SU-DHL-6 (cell line): ENCODE measurements at regions not wholly inside any gene's neighbourhood (a gene's known extent, or its start where the extent isn't known, plus 50 kb on each side); places are given as distances from the start of the nearest gene placed in this dataset.

ENCODE experiments used
- H2AFZ ChIP-seq: fragments of 200-600 bp; sonication (generic); 2 replicates; pipeline ENCODE4 v1.6.1; 2014; ENCODE audit warnings: low read depth, mild to moderate bottlenecking, moderate library complexity, mixed read lengths, antibody characterized with exemption, low read length; ENCODE audit not compliant: severe bottlenecking
- H3F3A ChIP-seq: fragments of 200-600 bp; shearing (Covaris generic); 2 replicates; pipeline ENCODE4 v1.6.0; 2016; ENCODE audit warnings: antibody characterized with exemption, mild to moderate bottlenecking; ENCODE audit not compliant: insufficient read depth
- H3K27ac ChIP-seq: fragments of 200-600 bp; sonication (generic); 2 replicates; pipeline ENCODE4 v1.5.1; 2016; ENCODE audit warnings: low read depth, mild to moderate bottlenecking, low read length, moderate library complexity, mixed read lengths
- H3K27me3 ChIP-seq: fragments of 200-600 bp; sonication (generic), shearing (Covaris generic); 2 replicates; pipeline ENCODE4 v1.6.0; 2014; ENCODE audit warnings: mild to moderate bottlenecking, low read length
- H3K36me3 ChIP-seq: fragments of 200-600 bp; sonication (generic); 2 replicates; pipeline ENCODE4 v1.6.1; 2014; ENCODE audit warnings: mild to moderate bottlenecking, low read length, mixed read lengths
- H3K4me2 ChIP-seq: fragments of 300-600, 200-600 bp; shearing (Covaris generic), sonication (generic); 2 replicates; pipeline ENCODE4 v1.6.0; 2014; ENCODE audit warnings: low read length, low read depth, mild to moderate bottlenecking; ENCODE audit not compliant: poor library complexity, severe bottlenecking
- H3K4me3 ChIP-seq: fragments of 200-600 bp; sonication (generic); 2 replicates; pipeline ENCODE4 v1.5.1; 2014; ENCODE audit warnings: antibody characterized with exemption, low read length, mild to moderate bottlenecking, mixed read lengths; ENCODE audit not compliant: insufficient read depth, poor library complexity, severe bottlenecking
- H3K79me2 ChIP-seq: fragments of 200-600 bp; sonication (generic); 2 replicates; pipeline ENCODE4 v1.6.1; 2014; ENCODE audit warnings: mild to moderate bottlenecking, low read length, moderate library complexity; ENCODE audit not compliant: insufficient read depth
- H3K9ac ChIP-seq: fragments of 200-600 bp; sonication (generic); 2 replicates; pipeline ENCODE4 v1.7.0; 2014; ENCODE audit warnings: mild to moderate bottlenecking, low read length
- H3K9me2 ChIP-seq: fragments of 200-600 bp; sonication (generic); replicated peaks from 2 replicates; pipeline ENCODE4 v1.6.1; 2014; ENCODE audit warnings: low read length; ENCODE audit not compliant: insufficient read depth
- H3K9me3 ChIP-seq: fragments of 200-600 bp; sonication (generic); 2 replicates; pipeline ENCODE4 v1.6.1; 2014; ENCODE audit warnings: low read length, mixed read lengths; ENCODE audit not compliant: insufficient read depth
- H4K20me1 ChIP-seq: fragments of 200-600 bp; sonication (generic); 2 replicates; pipeline ENCODE4 v1.6.1; 2014; ENCODE audit warnings: low read depth, mild to moderate bottlenecking, antibody characterized with exemption, low read length, moderate library complexity, mixed read lengths
- CTCF ChIP-seq: fragments of 200-600 bp; sonication (generic); IDR thresholded peaks from one replicate; pipeline ENCODE4 v1.5.1; 2017; ENCODE audit warnings: antibody characterized with exemption, mild to moderate bottlenecking, low read length, moderate library complexity; ENCODE audit not compliant: insufficient read depth, poor library complexity, severe bottlenecking
- EZH2phosphoT487 ChIP-seq: fragments of 200-600 bp; sonication (generic), shearing (Covaris generic); conservative IDR thresholded peaks from 2 replicates; pipeline ENCODE4 v1.6.1; 2018; ENCODE audit warnings: mild to moderate bottlenecking, antibody characterized with exemption, low read length, moderate library complexity, mixed read lengths

DNA sequence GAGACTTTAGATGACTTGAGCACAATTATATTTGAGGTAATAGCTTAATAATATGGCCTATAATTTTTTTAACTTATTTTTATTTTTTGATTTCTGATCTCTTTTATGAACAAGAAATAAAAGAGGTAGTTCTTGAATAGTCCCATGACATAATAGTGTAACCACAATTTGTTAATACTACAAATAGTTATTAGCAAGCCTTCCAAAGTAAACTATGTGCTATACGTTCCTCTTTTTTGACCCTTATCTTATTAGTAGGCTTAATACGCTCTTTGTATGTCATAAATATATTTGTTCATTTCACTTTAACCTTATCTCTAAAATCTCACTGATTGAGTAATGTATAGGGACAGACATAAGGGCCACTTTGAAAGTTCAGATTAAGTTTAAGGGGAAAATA, 78.7 kb upstream of the NR4A3 start:
- Histone ChIP-seq H3K9me3 (no peaks in the 10 kb centered on the region), H2AFZ (no peak overlapping the region)

GRCh38 chr9:99743455-99743854, 78.2 kb upstream of the NR4A3 start:
- Histone ChIP-seq H3F3A (no peaks in the 10 kb centered on the region), H3K9me3 (no peaks in the 10 kb centered on the region), H3K27ac (no peak overlapping the region), H2AFZ (no peak overlapping the region), H4K20me1 (no peaks in the 10 kb centered on the region), H3K79me2 (no peaks in the 10 kb centered on the region), H3K4me3 (no peak overlapping the region), H3K27me3 (no peaks in the 10 kb centered on the region), H3K4me2 (no peak overlapping the region), H3K9me2 (no peaks in the 10 kb centered on the region), H3K9ac (no peak overlapping the region), H3K36me3 (no peaks in the 10 kb centered on the region)
- no peak for TF ChIP-seq EZH2phosphoT487
- no peak for TF ChIP-seq CTCF

More for the DNA sequence above, 78.7 kb upstream of the NR4A3 start:
- Histone ChIP-seq H3K27ac (no peak overlapping the region), H3K9ac (no peak overlapping the region), H3K79me2 (no peaks in the 10 kb centered on the region), H3K27me3 (no peaks in the 10 kb centered on the region), H3K36me3 (no peaks in the 10 kb centered on the region), H4K20me1 (no peaks in the 10 kb centered on the region), H3K4me2 (no peak overlapping the region), H3F3A (no peaks in the 10 kb centered on the region), H3K9me2 (no peaks in the 10 kb centered on the region), H3K4me3 (no peak overlapping the region)
- TF ChIP-seq EZH2phosphoT487 = no peak
- TF ChIP-seq CTCF = no peak

GRCh38 chr9:99744132-99744531, 77.6 kb upstream of the NR4A3 start:
- no peak overlapping the region for H2AFZ ChIP-seq
- no peak overlapping the region for H3K27ac ChIP-seq
- no peaks in the 10 kb centered on the region for H3K27me3 ChIP-seq
- no peak overlapping the region for H3K4me3 ChIP-seq
- H3K9me3 ChIP-seq = no peaks in the 10 kb centered on the region
- no peak overlapping the region for H3K9ac ChIP-seq
- H3K4me2 ChIP-seq = no peak overlapping the region
- no peaks in the 10 kb centered on the region for H4K20me1 ChIP-seq
- H3K36me3 ChIP-seq = no peaks in the 10 kb centered on the region
- TF ChIP-seq EZH2phosphoT487 (no peak), CTCF (no peak)
- no peaks in the 10 kb centered on the region for H3K9me2 ChIP-seq
- no peaks in the 10 kb centered on the region for H3K79me2 ChIP-seq
- no peaks in the 10 kb centered on the region for H3F3A ChIP-seq
